Activated CD8-positive, alpha-beta T cell treated with anti-CD3 and anti-CD28 coated beads, Interleukin-2, amount 10 ng/mL, durations not matched to agents 7 days and 5 days (primary cell): ENCODE measurements at regions not wholly inside any gene's neighbourhood (a gene's known extent, or its start where the extent isn't known, plus 50 kb on each side); places are given as distances from the start of the nearest gene placed in this dataset.

Experiments
- ATAC-seq: fragments of 150-1000 bp; cut with Tn5 transposase; one replicate; pipeline ENCODE4 v1.10.0; 2021; ENCODE audit warnings: moderate library complexity
- CTCF ChIA-PET: fragments of 350-600 bp; sonication (Branson Sonifier 250); formaldehyde crosslinking; loops from one replicate; lab custom pipeline; 2021; ENCODE audit warnings: antibody characterized with exemption; lab: Charles Lee
- POLR2A ChIA-PET: fragments of 350-600 bp; sonication (Branson Sonifier 250); formaldehyde crosslinking; loops from one replicate; lab custom pipeline; 2021; ENCODE audit warnings: antibody characterized with exemption; lab: Charles Lee
- DNase-seq: peaks from one replicate; pipeline ENCODE4 v3.0.0-alpha.2; 2020
- H3K27ac Mint-ChIP-seq: one replicate; pipeline ENCODE4 v1.8.0; 2021; ENCODE audit warnings: mild to moderate bottlenecking, mixed read lengths
- H3K27me3 Mint-ChIP-seq: one replicate; pipeline ENCODE4 v1.8.0; 2021; ENCODE audit warnings: low read depth, mixed read lengths
- H3K36me3 Mint-ChIP-seq: one replicate; pipeline ENCODE4 v1.8.0; 2021; ENCODE audit warnings: low read depth, mixed read lengths
- H3K4me1 Mint-ChIP-seq: one replicate; pipeline ENCODE4 v1.8.0; 2021; ENCODE audit warnings: low read depth, mixed read lengths
- H3K4me3 Mint-ChIP-seq: one replicate; pipeline ENCODE4 v1.8.0; 2021; ENCODE audit warnings: mild to moderate bottlenecking, mixed read lengths
- H3K9me3 Mint-ChIP-seq: one replicate; pipeline ENCODE4 v1.8.0; 2022; ENCODE audit warnings: mixed read lengths; ENCODE audit not compliant: insufficient read depth

DNA sequence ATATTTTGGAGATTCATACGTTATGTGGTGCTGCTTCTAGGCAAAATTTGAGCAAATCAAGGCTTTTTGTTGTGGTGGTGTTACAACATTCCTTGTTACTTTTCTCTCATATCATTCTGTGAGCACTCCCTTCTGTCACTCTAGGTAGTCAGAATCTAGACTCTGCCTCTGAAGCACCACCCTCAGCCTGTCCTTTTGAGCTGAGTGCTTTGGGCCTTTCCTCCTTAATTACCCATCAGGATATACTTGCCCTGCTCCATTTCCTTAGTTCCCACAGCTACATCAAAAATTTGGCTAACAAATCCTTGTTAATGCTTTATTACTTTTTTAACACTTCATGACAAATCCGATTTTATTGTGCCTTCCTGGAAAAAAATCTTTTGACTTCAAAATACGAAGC is 289.6 kb downstream of the CALCRL start:
- H3K27me3 Mint-ChIP-seq, result no peaks in the 10 kb centered on the region
- peaks cover 12% of the 10 kb centered on the region for H3K9me3 Mint-ChIP-seq
- no peak for DNase-seq
- no peaks in the 10 kb centered on the region for H3K36me3 Mint-ChIP-seq
- H3K4me1 Mint-ChIP-seq, result no peaks in the 10 kb centered on the region
- ATAC-seq, result no peak
- no peak overlapping the region for H3K27ac Mint-ChIP-seq
- H3K4me3 Mint-ChIP-seq, result no peak overlapping the region
- ChIA-PET POLR2A (no interaction called here), CTCF (interaction anchor here (1.2 kb wide), 1 partner anchor 14 kb away, joined by 3 read pairs; no protein-coding TSS in a partner anchor)

DNA sequence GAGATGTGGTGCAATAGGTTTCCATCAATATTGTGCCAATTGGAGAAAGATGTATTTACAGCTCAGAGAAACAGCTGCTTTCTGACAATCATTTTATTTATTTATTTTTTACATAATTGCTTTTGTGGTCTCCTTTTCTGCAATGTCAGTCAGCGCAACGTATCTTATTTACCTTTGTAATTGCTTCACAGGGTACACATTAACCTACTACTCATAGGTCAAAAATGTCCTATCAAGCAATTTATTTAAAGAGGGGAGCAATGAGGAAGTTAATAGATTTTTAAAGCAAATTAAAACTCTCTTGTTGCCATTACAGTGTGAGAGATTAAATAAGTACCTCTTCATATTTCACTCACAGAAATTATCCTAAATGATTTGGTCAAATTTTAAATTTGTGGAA is 291.0 kb downstream of the CALCRL start:
- no peaks in the 10 kb centered on the region for H3K27me3 Mint-ChIP-seq
- no peaks in the 10 kb centered on the region for H3K4me1 Mint-ChIP-seq
- peaks cover 12% of the 10 kb centered on the region for H3K9me3 Mint-ChIP-seq
- ChIA-PET POLR2A (no interaction called here), CTCF (no interaction called here)
- DNase-seq (no peak), ATAC-seq (no peak)
- no peaks in the 10 kb centered on the region for H3K36me3 Mint-ChIP-seq
- no peak overlapping the region for H3K4me3 Mint-ChIP-seq
- no peak overlapping the region for H3K27ac Mint-ChIP-seq

- Mint-ChIP-seq H3K27ac (no peak overlapping the region), H3K36me3 (no peaks in the 10 kb centered on the region), H3K4me1 (no peaks in the 10 kb centered on the region), H3K4me3 (no peak overlapping the region), H3K27me3 (no peaks in the 10 kb centered on the region), H3K9me3 (peaks cover 12% of the 10 kb centered on the region)
- ATAC-seq, result no peak
- POLR2A ChIA-PET, result no interaction called here
- no peak for DNase-seq
- CTCF ChIA-PET, result no interaction called here
Observed at GRCh38 chr2:187155476-187155875, 292.6 kb downstream of the CALCRL start.

DNA sequence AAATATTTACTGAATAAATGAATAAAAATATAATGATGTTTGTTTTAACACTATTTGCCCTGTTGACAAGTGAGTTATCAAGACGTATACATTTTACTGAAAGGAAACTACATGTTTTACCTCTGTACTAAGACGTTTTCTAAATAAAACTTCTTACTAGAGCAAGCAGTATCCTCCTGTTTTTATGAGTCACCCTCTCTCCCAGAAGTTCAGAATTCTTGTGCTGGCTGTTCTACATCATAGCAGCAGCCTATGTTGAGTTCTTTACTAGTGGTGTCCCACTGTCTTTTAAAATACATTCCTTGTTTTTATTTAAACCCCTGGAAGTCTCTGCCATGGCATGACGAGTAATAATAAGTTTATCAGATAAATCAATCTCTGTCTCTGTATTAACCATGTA is 297.4 kb downstream of the CALCRL start:
- H3K27ac Mint-ChIP-seq, result no peak overlapping the region

DNA sequence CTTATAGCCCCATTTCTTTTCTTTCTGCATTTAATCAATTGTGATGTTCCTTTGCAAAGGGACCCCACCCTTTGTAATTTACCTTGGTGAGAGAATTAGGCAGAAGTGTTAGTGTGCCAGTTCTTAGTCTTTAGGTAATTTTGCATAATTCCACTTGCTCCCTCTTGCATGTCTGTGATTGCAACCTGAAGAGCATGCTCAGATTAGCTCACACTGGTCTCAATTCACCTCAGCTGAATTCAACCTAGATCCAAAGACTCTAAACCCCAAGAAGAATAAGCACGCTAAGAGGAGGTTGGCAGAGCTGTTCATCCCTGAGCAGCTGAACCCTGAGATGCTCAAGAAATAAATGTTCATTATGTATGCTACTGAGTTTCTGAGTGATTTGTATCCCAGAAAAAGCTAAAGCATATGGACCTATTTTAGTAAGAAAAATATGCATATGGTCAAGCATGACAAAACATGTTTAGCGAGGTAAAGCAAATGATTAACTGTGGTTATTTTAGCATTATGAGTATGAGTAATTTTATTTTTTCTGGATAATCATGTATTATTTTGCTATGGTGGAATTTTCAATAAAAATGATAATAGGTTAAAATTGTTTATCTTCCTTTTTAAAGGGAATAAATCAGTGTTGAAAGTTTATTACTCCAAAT is 299.2 kb upstream of the ZSWIM2 start:
- ChIA-PET POLR2A (no interaction called here), CTCF (no interaction called here)
- Mint-ChIP-seq H3K27me3 (no peaks in the 10 kb centered on the region), H3K27ac (no peak overlapping the region), H3K9me3 (no peaks in the 10 kb centered on the region), H3K4me3 (no peak overlapping the region), H3K4me1 (no peaks in the 10 kb centered on the region), H3K36me3 (no peaks in the 10 kb centered on the region)
- DNase-seq (no peak), ATAC-seq (no peak)

More for the DNA sequence above, 297.4 kb downstream of the CALCRL start:
- no peaks in the 10 kb centered on the region for H3K27me3 Mint-ChIP-seq
- ATAC-seq (no peak), DNase-seq (no peak)
- H3K36me3 Mint-ChIP-seq, result no peaks in the 10 kb centered on the region
- CTCF ChIA-PET, result no interaction called here
- POLR2A ChIA-PET, result no interaction called here
- H3K4me1 Mint-ChIP-seq, result no peaks in the 10 kb centered on the region
- peaks cover 5% of the 10 kb centered on the region for H3K9me3 Mint-ChIP-seq
- no peak overlapping the region for H3K4me3 Mint-ChIP-seq

DNA sequence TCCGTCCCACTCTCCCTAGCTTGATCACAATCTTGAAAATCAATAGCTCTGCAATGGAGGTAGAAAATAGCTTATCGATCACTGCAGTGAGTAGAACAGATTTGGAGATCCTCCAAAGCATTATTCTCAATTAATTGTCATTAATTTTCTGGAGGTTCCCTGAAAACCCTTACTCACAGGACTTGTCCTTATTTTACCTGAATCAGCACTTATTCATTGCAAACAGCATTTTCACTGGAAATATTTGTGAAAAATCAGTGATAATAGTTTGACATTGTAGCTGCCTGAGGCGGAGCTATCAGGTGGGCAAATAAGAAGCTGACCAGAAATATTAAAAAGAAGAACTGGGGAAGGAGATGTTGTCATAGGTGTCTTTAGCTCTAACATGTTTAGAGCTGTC is 294.6 kb upstream of the ZSWIM2 start:
- ATAC-seq (no peak), DNase-seq (no peak)
- POLR2A ChIA-PET, result no interaction called here
- Mint-ChIP-seq H3K36me3 (no peaks in the 10 kb centered on the region), H3K4me1 (no peaks in the 10 kb centered on the region), H3K27ac (no peak overlapping the region), H3K4me3 (no peak overlapping the region), H3K27me3 (no peaks in the 10 kb centered on the region), H3K9me3 (no peaks in the 10 kb centered on the region)
- CTCF ChIA-PET, result no interaction called here

DNA sequence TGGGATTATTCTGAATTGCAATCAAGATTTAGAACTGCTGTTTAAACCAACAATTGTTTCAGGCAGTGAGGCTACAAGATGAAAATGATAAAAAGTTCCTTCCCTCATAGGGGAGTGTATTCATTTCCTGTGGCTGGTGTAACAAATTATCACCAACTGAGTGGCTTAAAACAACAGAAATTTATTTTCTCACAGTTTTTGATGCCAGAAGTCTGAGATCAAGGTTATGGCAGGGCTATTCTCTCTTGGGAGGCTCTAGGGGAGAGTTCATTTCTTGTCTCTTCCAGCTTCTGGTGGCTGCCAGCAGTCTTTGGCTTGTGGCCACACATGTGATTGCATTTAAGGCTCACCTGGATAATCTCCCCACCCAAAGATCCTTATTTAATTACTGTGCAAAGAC is 290.5 kb upstream of the ZSWIM2 start:
- ChIA-PET CTCF (no interaction called here), POLR2A (no interaction called here)
- no peaks in the 10 kb centered on the region for H3K27me3 Mint-ChIP-seq

GRCh38 chr2:187138265-187138664 is 289.3 kb upstream of the ZSWIM2 start:
- ChIA-PET POLR2A (no interaction called here), CTCF (no interaction called here)
- no peak for ATAC-seq
- H3K4me1 Mint-ChIP-seq, result no peaks in the 10 kb centered on the region
- no peaks in the 10 kb centered on the region for H3K36me3 Mint-ChIP-seq
- no peak for DNase-seq
- H3K27ac Mint-ChIP-seq, result no peak overlapping the region
- no peaks in the 10 kb centered on the region for H3K9me3 Mint-ChIP-seq
- H3K27me3 Mint-ChIP-seq, result no peaks in the 10 kb centered on the region
- H3K4me3 Mint-ChIP-seq, result no peak overlapping the region

More for the DNA sequence above, 290.5 kb upstream of the ZSWIM2 start:
- Mint-ChIP-seq H3K27ac (no peak overlapping the region), H3K36me3 (no peaks in the 10 kb centered on the region), H3K9me3 (no peaks in the 10 kb centered on the region), H3K4me1 (no peaks in the 10 kb centered on the region), H3K4me3 (no peak overlapping the region)
- DNase-seq (no peak), ATAC-seq (no peak)

DNA sequence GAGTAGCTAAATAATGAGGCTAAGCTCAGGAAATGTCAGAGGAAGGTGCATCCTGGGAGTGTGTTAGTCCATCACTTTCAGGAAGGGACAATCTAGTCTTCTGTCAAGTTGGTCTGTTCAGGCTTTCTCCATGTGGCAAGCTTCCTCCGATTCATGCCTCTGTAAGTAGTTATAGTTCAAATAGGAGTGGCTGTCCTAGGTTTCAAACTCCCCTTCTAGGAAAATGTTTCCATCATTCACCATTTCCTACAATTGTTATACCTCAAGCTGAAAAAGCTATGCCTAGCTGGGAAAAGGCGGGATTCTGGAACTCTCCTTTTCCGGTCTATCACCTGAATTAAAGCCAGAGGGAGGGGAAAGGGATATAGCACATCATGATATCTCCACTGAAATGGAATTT is 287.7 kb upstream of the ZSWIM2 start:
- DNase-seq, result no peak
- no peak overlapping the region for H3K27ac Mint-ChIP-seq
- H3K4me3 Mint-ChIP-seq, result no peak overlapping the region
- no peaks in the 10 kb centered on the region for H3K36me3 Mint-ChIP-seq
- H3K27me3 Mint-ChIP-seq, result no peaks in the 10 kb centered on the region
- no peaks in the 10 kb centered on the region for H3K9me3 Mint-ChIP-seq
- no peaks in the 10 kb centered on the region for H3K4me1 Mint-ChIP-seq
- ChIA-PET CTCF (no interaction called here), POLR2A (no interaction called here)
- no peak for ATAC-seq

- Mint-ChIP-seq H3K27ac (no peak overlapping the region), H3K36me3 (no peaks in the 10 kb centered on the region), H3K4me1 (no peaks in the 10 kb centered on the region), H3K9me3 (peaks cover 3% of the 10 kb centered on the region), H3K4me3 (no peak overlapping the region), H3K27me3 (no peaks in the 10 kb centered on the region)
- ChIA-PET CTCF (no interaction called here), POLR2A (no interaction called here)
- no peak for DNase-seq
- ATAC-seq, result no peak
Observed at GRCh38 chr2:187134306-187134705, 285.3 kb upstream of the ZSWIM2 start.

GRCh38 chr2:187129868-187130267 is 280.9 kb upstream of the ZSWIM2 start:
- POLR2A ChIA-PET, result no interaction called here
- no peak for DNase-seq

DNA sequence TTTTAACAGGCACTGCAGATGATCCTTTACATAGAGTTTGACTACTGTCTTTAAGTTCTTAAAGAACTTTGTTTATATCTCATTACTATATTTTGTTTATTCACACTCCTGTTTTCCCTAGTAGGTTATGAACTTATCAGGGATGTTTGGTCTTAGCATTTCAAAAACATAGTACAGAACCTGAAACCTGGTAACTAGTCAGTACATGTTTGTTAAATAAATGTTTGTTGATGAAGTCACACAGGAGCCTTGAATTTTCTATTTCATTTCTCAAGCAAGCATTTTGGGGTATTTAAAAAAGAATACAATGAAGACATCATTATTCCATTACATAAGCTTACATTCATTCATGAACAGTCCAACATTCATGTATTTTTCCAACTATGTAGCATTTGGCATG is 280.3 kb upstream of the ZSWIM2 start:
- POLR2A ChIA-PET, result no interaction called here
- peaks cover 3% of the 10 kb centered on the region for H3K9me3 Mint-ChIP-seq
- H3K4me3 Mint-ChIP-seq, result no peak overlapping the region
- ATAC-seq (no peak), DNase-seq (no peak)
- no peaks in the 10 kb centered on the region for H3K36me3 Mint-ChIP-seq
- CTCF ChIA-PET, result no interaction called here
- H3K4me1 Mint-ChIP-seq, result no peaks in the 10 kb centered on the region
- no peaks in the 10 kb centered on the region for H3K27me3 Mint-ChIP-seq
- no peak overlapping the region for H3K27ac Mint-ChIP-seq

More at GRCh38 chr2:187129868-187130267, 280.9 kb upstream of the ZSWIM2 start:
- Mint-ChIP-seq H3K4me3 (no peak overlapping the region), H3K27me3 (no peaks in the 10 kb centered on the region), H3K36me3 (no peaks in the 10 kb centered on the region), H3K4me1 (no peaks in the 10 kb centered on the region), H3K9me3 (peaks cover 3% of the 10 kb centered on the region), H3K27ac (no peak overlapping the region)
- ATAC-seq, result no peak
- CTCF ChIA-PET, result no interaction called here
